ENCODE measurements at regions not wholly inside any gene's neighbourhood (a gene's known extent, or its start where the extent isn't known, plus 50 kb on each side); places are given as distances from the start of the nearest gene placed in this dataset.
A peak's percentile ranks its signal among the peaks of the same experiment; 100 is the strongest.

GRCh38 chr9:1683951-1684350, 331.2 kb upstream of the SMARCA2 start:
- no peak for DNase-seq (ENCODE audit: low spot score)

DNA sequence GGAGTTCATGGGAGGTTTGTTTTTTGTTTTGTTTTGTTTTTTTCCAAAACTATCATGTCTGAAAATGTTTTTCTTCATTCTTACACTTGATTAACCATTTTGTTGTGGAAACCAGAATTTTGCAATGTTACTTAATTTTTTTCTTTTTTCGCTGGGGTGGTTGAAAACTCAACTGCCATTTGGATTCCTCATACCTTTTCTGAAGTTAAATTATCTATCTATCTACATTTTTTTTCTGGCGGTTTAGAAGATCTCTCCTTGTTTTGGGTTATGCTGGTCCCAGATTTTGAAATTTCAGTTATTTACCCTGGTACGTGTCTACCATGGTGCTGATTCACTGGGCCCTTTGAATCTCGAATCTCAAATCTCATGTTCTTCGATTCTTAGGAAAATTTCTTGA, 316.2 kb upstream of the SMARCA2 start:
- no peak for DNase-seq (ENCODE audit: low spot score)

- DNase-seq (ENCODE audit: low spot score): no peak
Measured at GRCh38 chr9:1701113-1701512, 314.0 kb upstream of the SMARCA2 start.

GRCh38 chr9:1702701-1703100, 312.4 kb upstream of the SMARCA2 start:
- no peak for DNase-seq (ENCODE audit: low spot score)

- DNase-seq (ENCODE audit: low spot score): no peak
Measured at GRCh38 chr9:1707291-1707690, 307.9 kb upstream of the SMARCA2 start.

DNA sequence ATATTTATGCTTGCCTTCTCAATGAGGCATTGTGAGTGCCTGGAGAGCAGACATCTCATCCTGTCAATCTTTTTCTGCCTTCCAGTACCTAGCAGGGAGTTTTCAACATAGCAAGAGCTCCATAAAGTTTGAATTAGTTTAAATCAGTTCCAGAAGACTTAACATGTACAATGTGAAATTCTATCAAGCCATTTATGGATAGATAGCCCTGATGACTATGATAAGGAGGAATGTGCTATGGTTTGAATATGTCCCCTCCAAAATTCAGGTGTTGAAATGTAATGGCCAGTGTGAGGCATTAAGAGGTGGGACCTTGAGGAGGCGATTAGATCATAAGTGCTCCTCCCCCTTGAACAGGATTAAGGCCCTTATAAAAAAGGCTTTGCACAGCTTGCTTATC, 306.9 kb upstream of the SMARCA2 start:
- DNase-seq (ENCODE audit: low spot score): no peak

- peak; percentile 7 for DNase-seq (ENCODE audit: low spot score)
Measured at GRCh38 chr9:1709347-1709746, 305.8 kb upstream of the SMARCA2 start.

- DNase-seq (ENCODE audit: low spot score): no peak
Measured at GRCh38 chr9:1712861-1713450, 302.2 kb upstream of the SMARCA2 start.

GRCh38 chr9:1713841-1714240, 301.3 kb upstream of the SMARCA2 start:
- DNase-seq (ENCODE audit: low spot score): no peak

GRCh38 chr9:1717882-1718281, 297.3 kb upstream of the SMARCA2 start:
- DNase-seq (ENCODE audit: low spot score): no peak

DNA sequence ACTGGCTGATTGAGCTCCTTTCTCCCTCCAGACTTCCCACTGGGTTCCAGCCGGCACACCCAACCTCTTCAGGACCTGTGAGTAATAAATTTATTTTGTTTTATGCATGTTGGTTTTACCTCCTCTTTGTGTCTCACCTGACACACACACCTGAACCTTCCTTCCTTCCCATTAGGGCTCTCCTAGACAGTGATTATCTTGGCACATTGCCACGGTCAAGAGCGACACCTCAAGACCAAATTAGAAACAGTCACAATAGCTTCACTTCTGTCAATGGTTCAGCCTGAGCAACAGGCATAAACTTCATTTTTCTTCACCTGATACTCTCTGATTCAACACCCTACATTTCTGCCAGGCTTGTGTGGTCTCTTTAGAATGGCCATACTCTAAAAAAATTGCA, 296.3 kb upstream of the SMARCA2 start:
- DNase-seq (ENCODE audit: low spot score): no peak

GRCh38 chr9:1721196-1721595, 294.0 kb upstream of the SMARCA2 start:
- no peak for DNase-seq (ENCODE audit: low spot score)

GRCh38 chr9:1722404-1722803, 292.7 kb upstream of the SMARCA2 start:
- DNase-seq (ENCODE audit: low spot score): no peak

- DNase-seq (ENCODE audit: low spot score): no peak
Measured at GRCh38 chr9:1723522-1724015, 291.6 kb upstream of the SMARCA2 start.

GRCh38 chr9:1726993-1727759, 288.0 kb upstream of the SMARCA2 start:
- DNase-seq (ENCODE audit: low spot score): no peak

GRCh38 chr9:1729631-1730030, 285.5 kb upstream of the SMARCA2 start:
- no peak for DNase-seq (ENCODE audit: low spot score)

DNA sequence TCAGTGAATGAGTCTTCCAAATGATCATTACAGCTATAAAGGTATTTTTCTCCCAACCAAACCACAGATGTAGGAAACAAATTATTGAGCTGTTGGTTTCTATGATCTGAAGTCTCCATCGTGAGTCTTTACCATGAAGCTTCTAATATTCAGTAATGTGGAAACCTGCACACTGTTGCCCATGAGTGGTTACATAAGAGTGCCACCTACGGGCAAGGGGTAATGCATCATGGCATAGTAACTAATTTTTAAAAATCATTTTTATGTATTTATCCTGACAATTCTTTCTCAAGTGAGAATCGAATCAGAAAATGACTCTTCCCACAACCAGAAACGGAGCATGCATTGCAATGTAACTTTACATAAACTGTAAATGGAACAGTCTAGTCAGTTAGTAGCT, 282.5 kb upstream of the SMARCA2 start:
- no peak for DNase-seq (ENCODE audit: low spot score)

- no peak for DNase-seq (ENCODE audit: low spot score)
Measured at GRCh38 chr9:1738511-1739100, 276.5 kb upstream of the SMARCA2 start.

GRCh38 chr9:1743121-1743960, 271.8 kb upstream of the SMARCA2 start:
- no peak for DNase-seq (ENCODE audit: low spot score)

DNA sequence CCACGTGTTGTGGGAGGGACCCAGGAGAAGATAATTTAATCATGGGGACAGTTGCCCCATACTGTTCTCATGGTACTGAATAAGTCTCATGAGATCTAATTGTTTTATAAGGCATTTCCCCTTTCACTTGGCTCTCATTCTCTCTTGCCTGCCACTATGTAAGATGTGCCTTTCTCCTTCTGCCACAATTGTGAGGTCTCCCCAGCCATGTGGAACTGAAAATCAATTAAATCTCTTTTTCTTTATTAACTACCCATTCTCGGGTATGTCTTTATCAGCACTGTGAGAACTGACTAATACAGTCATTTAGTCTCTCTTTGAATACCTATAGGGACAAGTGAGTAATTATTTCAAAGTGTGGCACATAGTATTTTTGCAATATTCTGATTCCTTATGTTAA, 269.2 kb upstream of the SMARCA2 start:
- DNase-seq (ENCODE audit: low spot score): no peak

GRCh38 chr9:1747417-1747967, 267.7 kb upstream of the SMARCA2 start:
- DNase-seq (ENCODE audit: low spot score): no peak

DNA sequence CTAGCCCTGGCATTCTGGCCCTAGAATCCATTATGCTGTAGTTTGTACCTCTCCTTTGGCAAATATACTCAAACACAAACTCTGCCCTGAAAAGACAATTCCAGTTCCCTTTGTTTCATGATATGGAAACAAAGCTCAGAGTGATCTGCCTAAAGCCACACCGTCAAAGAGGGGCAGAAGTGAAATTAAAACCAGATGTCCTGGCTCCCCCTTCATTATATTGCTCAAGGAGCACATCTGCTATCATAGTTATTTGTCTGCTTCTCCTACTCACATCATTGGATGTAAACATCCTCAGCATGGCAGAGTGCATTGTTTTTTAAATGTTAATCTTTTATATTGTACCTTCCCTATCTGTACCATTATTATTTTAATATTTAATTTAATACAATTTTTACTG, 266.7 kb upstream of the SMARCA2 start:
- DNase-seq (ENCODE audit: low spot score): no peak

All from germinal center (tissue), 1 donor.